ENCODE measurements at regions not wholly inside any gene's neighbourhood (a gene's known extent, or its start where the extent isn't known, plus 50 kb on each side); places are given as distances from the start of the nearest gene placed in this dataset.

DNA sequence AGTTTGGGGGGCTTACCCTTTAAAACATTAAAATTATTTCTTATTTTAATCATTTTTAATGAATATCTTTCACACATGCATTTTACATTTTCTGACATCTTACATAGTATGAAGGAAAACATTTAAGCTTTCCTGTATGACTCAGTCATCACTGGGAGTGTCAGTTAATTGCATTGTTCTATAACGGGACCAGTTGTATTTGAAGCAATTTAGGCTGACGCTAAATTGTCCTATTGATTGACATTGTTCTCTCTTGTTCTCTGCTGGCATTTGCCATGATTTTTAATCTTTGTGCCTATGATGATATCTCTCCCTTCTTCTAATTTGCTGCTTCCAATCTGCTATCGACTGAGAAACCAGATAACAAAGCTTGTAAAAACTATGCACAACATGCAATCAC lies 190.5 kb upstream of the PIRT start:
- TF ChIP-seq CTCF (conservative IDR thresholded peaks at IDR 0.05): no peak
- no peak for DNase-seq (ENCODE audit: low read depth, low spot score)
- Mint-ChIP-seq H3K36me3 (ENCODE audit: low read depth) (no peaks in the 10 kb centered on the region), H3K27ac (ENCODE audit: unreplicated experiment) (no peak overlapping the region), H3K4me1 (no peaks in the 10 kb centered on the region), H3K9me3 (peaks cover 11% of the 10 kb centered on the region), H3K27me3 (ENCODE audit: low read depth) (no peaks in the 10 kb centered on the region), H3K4me3 (no peak overlapping the region)

DNA sequence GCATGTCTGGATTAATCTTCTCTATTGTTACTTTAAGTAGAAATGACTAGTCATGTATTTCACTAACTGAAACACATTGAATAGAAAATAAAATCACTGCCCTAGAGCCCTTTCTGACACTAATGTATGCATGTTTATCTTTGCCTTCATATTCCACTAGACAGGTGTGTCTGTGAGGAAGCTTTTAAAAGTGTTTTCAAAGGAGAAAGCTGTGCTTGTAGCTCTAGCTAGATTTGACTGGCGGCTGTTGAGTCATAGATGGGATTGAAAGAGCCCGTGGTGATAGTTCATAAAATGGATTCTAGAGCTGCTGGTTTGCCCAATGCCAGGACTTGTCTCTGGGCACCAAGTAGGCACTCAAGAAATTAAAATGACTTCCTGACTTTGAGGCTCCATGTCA lies 189.0 kb upstream of the PIRT start:
- TF ChIP-seq CTCF (conservative IDR thresholded peaks at IDR 0.05): no peak
- H3K9me3 Mint-ChIP-seq: peaks cover 5% of the 10 kb centered on the region
- no peaks in the 10 kb centered on the region for H3K4me1 Mint-ChIP-seq
- no peak overlapping the region for H3K4me3 Mint-ChIP-seq
- H3K27ac Mint-ChIP-seq (ENCODE audit: unreplicated experiment): no peak overlapping the region
- no peaks in the 10 kb centered on the region for H3K36me3 Mint-ChIP-seq (ENCODE audit: low read depth)
- H3K27me3 Mint-ChIP-seq (ENCODE audit: low read depth): no peaks in the 10 kb centered on the region
- DNase-seq (ENCODE audit: low read depth, low spot score): no peak

DNA sequence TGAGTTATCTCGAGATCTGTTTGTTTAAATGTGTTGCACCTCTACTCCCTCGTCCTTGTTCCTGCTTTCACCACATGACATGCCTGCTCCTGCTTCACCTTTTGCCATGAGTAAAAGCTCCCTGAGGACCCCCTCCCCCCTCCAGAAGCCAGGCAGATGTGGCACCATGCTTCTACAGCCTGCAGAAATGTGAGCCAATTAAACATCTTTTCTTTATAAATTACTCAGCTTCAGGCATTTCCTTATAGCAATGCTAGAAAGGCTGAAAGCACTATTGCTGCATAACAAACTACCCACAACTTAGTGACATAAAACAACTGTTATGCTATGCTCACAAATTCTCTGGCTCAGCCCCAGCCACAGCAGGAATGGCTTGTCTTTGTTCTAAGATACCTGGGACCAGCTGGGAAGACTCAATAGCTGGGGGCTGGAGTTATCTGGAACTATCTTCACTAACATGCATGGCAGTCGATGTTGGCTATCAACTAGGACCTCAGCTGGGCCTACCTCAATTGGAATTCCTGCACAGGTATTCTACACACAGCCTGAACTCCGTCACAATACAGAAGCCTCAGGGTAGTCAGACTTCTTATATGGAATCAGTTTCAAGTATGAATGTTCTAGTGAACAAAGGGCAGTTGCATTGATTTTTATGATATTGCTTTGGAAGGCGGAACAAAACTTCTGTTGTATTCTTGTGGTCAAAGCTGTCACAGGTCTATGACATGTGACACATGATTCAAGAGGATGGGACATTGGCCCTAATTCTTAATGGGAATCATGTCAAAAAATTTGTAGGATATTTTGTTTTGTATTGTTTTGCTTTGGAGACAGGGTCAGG lies 186.0 kb upstream of the PIRT start:
- DNase-seq (ENCODE audit: low read depth, low spot score): no peak
- Mint-ChIP-seq H3K27ac (ENCODE audit: unreplicated experiment) (no peak overlapping the region), H3K27me3 (ENCODE audit: low read depth) (peaks cover 3% of the 10 kb centered on the region), H3K4me1 (no peaks in the 10 kb centered on the region), H3K36me3 (ENCODE audit: low read depth) (no peaks in the 10 kb centered on the region), H3K4me3 (no peak overlapping the region), H3K9me3 (no peaks in the 10 kb centered on the region)
- TF ChIP-seq CTCF (conservative IDR thresholded peaks at IDR 0.05): no peak

DNA sequence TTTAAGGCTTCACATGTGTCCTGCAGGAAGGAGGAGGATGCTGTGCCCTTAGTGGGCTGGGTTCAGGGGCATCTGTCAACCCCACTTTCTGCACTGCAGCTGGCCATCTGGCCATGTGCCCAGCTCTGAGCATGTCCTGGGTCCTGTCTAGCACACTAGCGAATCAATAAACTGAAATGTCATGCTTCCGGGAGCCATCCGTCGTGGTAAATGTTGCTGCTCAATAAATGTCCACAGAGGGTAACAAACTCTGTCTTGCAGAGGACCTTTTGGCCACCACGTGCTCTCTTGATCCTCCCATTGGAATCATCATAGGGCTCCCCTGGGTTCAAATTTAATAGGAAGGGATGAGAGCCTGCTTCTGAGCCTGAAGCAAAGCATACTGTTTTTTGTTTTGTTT lies 168.6 kb upstream of the PIRT start:
- Mint-ChIP-seq H3K9me3 (peaks cover 6% of the 10 kb centered on the region), H3K36me3 (ENCODE audit: low read depth) (no peaks in the 10 kb centered on the region), H3K4me3 (no peak overlapping the region)

GRCh38 chr17:11005940-11006339 lies 168.1 kb upstream of the PIRT start:
- no peak for TF ChIP-seq CTCF (conservative IDR thresholded peaks at IDR 0.05)
- DNase-seq (ENCODE audit: low read depth, low spot score): no peak
- Mint-ChIP-seq H3K4me3 (no peak overlapping the region), H3K9me3 (peaks cover 4% of the 10 kb centered on the region), H3K27me3 (ENCODE audit: low read depth) (peaks cover 14% of the 10 kb centered on the region), H3K27ac (ENCODE audit: unreplicated experiment) (no peak overlapping the region), H3K4me1 (no peaks in the 10 kb centered on the region), H3K36me3 (ENCODE audit: low read depth) (no peaks in the 10 kb centered on the region)

More for the DNA sequence above, 168.6 kb upstream of the PIRT start:
- no peak for DNase-seq (ENCODE audit: low read depth, low spot score)
- peaks cover 14% of the 10 kb centered on the region for H3K27me3 Mint-ChIP-seq (ENCODE audit: low read depth)
- no peak for TF ChIP-seq CTCF (conservative IDR thresholded peaks at IDR 0.05)
- H3K27ac Mint-ChIP-seq (ENCODE audit: unreplicated experiment): no peak overlapping the region
- H3K4me1 Mint-ChIP-seq: no peaks in the 10 kb centered on the region

All from neural crest cell (in vitro differentiated cells).